Testis (tissue), 2 donors: ENCODE measurements at regions not wholly inside any gene's neighbourhood (a gene's known extent, or its start where the extent isn't known, plus 50 kb on each side); places are given as distances from the start of the nearest gene placed in this dataset.

Experiments used
- POLR2A ChIP-seq: fragments of 450-650 bp; IDR thresholded peaks from one replicate; pipeline ENCODE4 v1.6.1; 2017; ENCODE audit warnings: antibody characterized with exemption, mild to moderate bottlenecking, moderate library complexity
- TF ChIP-seq, protein P1 (sequence below), 3 experiments: fragments of 450-650 bp in 2 of 3; fragments of 200-600 bp in 1 of 3; sonication (generic) in 1 of 3; IDR thresholded peaks; one replicate each; pipeline ENCODE4 v1.5.1; 2016 to 2019; ENCODE audit warnings: antibody characterized with exemption in 3 of 3, mild to moderate bottlenecking in 2 of 3, moderate library complexity in 1 of 3

DNA sequence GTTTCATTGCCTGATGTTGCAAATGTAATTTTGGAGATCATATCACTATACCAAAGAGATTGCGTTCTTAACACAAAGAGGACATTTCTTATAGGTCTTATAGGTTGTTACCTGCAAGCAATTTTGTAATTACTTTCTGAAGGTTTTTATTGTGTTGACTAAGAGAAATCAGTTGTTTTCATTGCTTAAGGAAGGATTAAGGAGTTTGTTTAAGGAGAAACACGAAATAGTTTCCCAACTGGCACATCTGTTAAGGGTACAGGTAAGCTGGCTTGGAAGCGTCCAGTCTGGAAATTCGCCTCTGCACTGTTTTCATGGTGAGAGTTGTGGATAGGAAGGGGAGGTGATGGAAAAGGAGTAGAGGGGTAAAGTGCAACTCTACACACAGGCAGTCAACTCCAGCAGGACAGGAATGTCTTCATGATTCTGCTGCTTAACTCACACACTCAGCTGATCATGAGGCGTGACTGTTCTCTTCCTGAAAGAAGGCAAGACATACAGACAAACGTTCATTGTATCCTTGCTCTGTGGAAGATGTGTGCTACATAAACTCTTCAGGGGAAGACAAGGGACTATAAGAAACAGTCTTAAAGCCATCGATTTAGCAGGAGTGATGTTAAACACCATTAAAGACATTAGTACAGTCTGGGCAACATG, 61.4 kb upstream of the ACSL3 start:
- TF ChIP-seq, protein P1, sequence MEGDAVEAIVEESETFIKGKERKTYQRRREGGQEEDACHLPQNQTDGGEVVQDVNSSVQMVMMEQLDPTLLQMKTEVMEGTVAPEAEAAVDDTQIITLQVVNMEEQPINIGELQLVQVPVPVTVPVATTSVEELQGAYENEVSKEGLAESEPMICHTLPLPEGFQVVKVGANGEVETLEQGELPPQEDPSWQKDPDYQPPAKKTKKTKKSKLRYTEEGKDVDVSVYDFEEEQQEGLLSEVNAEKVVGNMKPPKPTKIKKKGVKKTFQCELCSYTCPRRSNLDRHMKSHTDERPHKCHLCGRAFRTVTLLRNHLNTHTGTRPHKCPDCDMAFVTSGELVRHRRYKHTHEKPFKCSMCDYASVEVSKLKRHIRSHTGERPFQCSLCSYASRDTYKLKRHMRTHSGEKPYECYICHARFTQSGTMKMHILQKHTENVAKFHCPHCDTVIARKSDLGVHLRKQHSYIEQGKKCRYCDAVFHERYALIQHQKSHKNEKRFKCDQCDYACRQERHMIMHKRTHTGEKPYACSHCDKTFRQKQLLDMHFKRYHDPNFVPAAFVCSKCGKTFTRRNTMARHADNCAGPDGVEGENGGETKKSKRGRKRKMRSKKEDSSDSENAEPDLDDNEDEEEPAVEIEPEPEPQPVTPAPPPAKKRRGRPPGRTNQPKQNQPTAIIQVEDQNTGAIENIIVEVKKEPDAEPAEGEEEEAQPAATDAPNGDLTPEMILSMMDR (IDR thresholded peaks at IDR 0.05) = no peak
- TF ChIP-seq POLR2A = no peak
